OCI-LY1 (cell line): ENCODE measurements at regions not wholly inside any gene's neighbourhood (a gene's known extent, or its start where the extent isn't known, plus 50 kb on each side); places are given as distances from the start of the nearest gene placed in this dataset.

Source experiments
- H2AFZ ChIP-seq: fragments of 200-600 bp; sonication (generic), shearing (Covaris generic); 2 replicates; pipeline ENCODE4 v1.6.0; 2014; ENCODE audit warnings: antibody characterized with exemption, mild to moderate bottlenecking, low read length
- H3F3A ChIP-seq: fragments of 200-600 bp; sonication (generic), shearing (Covaris generic); 2 replicates; pipeline ENCODE4 v1.6.0; 2014; ENCODE audit warnings: mild to moderate bottlenecking, antibody characterized with exemption, low read length, moderate library complexity; ENCODE audit not compliant: insufficient read depth
- H3K27ac ChIP-seq: fragments of 200-600 bp; sonication (generic); 2 replicates; pipeline ENCODE4 v1.5.1; 2014; ENCODE audit warnings: low read length, mixed run types, mild to moderate bottlenecking, low read depth; ENCODE audit not compliant: poor library complexity, severe bottlenecking
- H3K27me3 ChIP-seq: fragments of 200-600 bp; sonication (generic); 2 replicates; pipeline ENCODE4 v1.6.0; 2014; ENCODE audit warnings: antibody characterized with exemption, mild to moderate bottlenecking, low read length, moderate library complexity; ENCODE audit not compliant: insufficient read depth
- H3K36me3 ChIP-seq: fragments of 200-600 bp; sonication (generic); 2 replicates; pipeline ENCODE4 v1.6.1; 2014; ENCODE audit warnings: mild to moderate bottlenecking, antibody characterized with exemption, low read length, moderate library complexity, mixed read lengths; ENCODE audit not compliant: insufficient read depth
- H3K4me1 ChIP-seq: fragments of 200-600 bp; sonication (generic); 2 replicates; pipeline ENCODE4 v1.5.1; 2014; ENCODE audit warnings: mild to moderate bottlenecking, low read length, moderate library complexity; ENCODE audit not compliant: insufficient read depth, severe bottlenecking
- H3K4me2 ChIP-seq: fragments of 200-600 bp; sonication (generic), shearing (Covaris generic); 2 replicates; pipeline ENCODE4 v1.6.1; 2014; ENCODE audit warnings: low read length
- H3K4me3 ChIP-seq: fragments of 200-600 bp; sonication (generic); 2 replicates; pipeline ENCODE4 v1.5.1; 2014; ENCODE audit warnings: low read length, low read depth, mild to moderate bottlenecking, mixed read lengths; ENCODE audit not compliant: poor library complexity, severe bottlenecking
- H3K79me2 ChIP-seq: fragments of 200-600 bp; shearing (Covaris generic); 2 replicates; pipeline ENCODE4 v1.6.1; 2016; ENCODE audit warnings: mixed run types, low read length, mixed read lengths; ENCODE audit not compliant: insufficient read depth
- H3K9ac ChIP-seq: fragments of 200-600 bp; sonication (generic), shearing (Covaris generic); 2 replicates; pipeline ENCODE4 v1.6.1; 2014; ENCODE audit warnings: mild to moderate bottlenecking, low read length, mixed read lengths
- H3K9me2 ChIP-seq: fragments of 200-600 bp; sonication (generic), shearing (Covaris generic); 2 replicates; pipeline ENCODE4 v1.6.1; 2014; ENCODE audit warnings: low read depth, mild to moderate bottlenecking, low read length, mixed read lengths
- H3K9me3 ChIP-seq: fragments of 200-600 bp; shearing (Covaris generic); 2 replicates; pipeline ENCODE4 v1.6.1; 2014; ENCODE audit warnings: low read length, mixed read lengths
- H4K20me1 ChIP-seq: fragments of 200-600 bp; sonication (generic), shearing (Covaris generic); 2 replicates; pipeline ENCODE4 v1.6.0; 2016; ENCODE audit warnings: mild to moderate bottlenecking, low read length; ENCODE audit not compliant: insufficient read depth
- CTCF ChIP-seq: fragments of 200-600 bp; sonication (generic), shearing (Covaris generic); IDR thresholded peaks from 2 replicates; pipeline ENCODE4 v1.5.1; 2017; ENCODE audit warnings: mild to moderate bottlenecking, antibody characterized with exemption, low read length, moderate library complexity, mixed read lengths
- EZH2 ChIP-seq: fragments of 200-600 bp; sonication (generic), shearing (Covaris generic); IDR thresholded peaks from 2 replicates; pipeline ENCODE4 v1.8.0; 2017; ENCODE audit warnings: borderline replicate concordance, mixed run types, mild to moderate bottlenecking, antibody characterized with exemption, low read length, moderate library complexity, mixed read lengths

GRCh38 chr2:211061612-211062296 lies 505.4 kb downstream of the CPS1 start:
- Histone ChIP-seq H3K9ac (no peak overlapping the region), H3K4me1 (no peaks in the 10 kb centered on the region), H3F3A (no peaks in the 10 kb centered on the region), H3K9me3 (no peaks in the 10 kb centered on the region), H3K79me2 (no peaks in the 10 kb centered on the region), H3K36me3 (no peaks in the 10 kb centered on the region), H2AFZ (no peak overlapping the region), H3K9me2 (no peaks in the 10 kb centered on the region), H3K4me2 (no peak overlapping the region), H4K20me1 (no peaks in the 10 kb centered on the region), H3K27me3 (no peaks in the 10 kb centered on the region), H3K27ac (no peak overlapping the region), H3K4me3 (no peak overlapping the region)
- TF ChIP-seq CTCF, result no peak
- no peak for TF ChIP-seq EZH2

- Histone ChIP-seq H3K9me3 (no peaks in the 10 kb centered on the region), H3K9ac (no peak overlapping the region), H3K27me3 (no peaks in the 10 kb centered on the region), H3K36me3 (no peaks in the 10 kb centered on the region), H3K27ac (no peak overlapping the region), H3K4me2 (no peak overlapping the region), H3K4me1 (no peaks in the 10 kb centered on the region), H3K9me2 (no peaks in the 10 kb centered on the region), H3F3A (no peaks in the 10 kb centered on the region), H4K20me1 (no peaks in the 10 kb centered on the region), H2AFZ (no peak overlapping the region), H3K79me2 (no peaks in the 10 kb centered on the region), H3K4me3 (no peak overlapping the region)
- TF ChIP-seq CTCF (no peak), EZH2 (no peak)
Observed at GRCh38 chr2:211062297-211062612, 505.9 kb downstream of the CPS1 start.

GRCh38 chr2:211067029-211067428 lies 510.6 kb downstream of the CPS1 start:
- no peak overlapping the region for H3K4me2 ChIP-seq
- no peak overlapping the region for H2AFZ ChIP-seq
- no peaks in the 10 kb centered on the region for H3K27me3 ChIP-seq
- no peaks in the 10 kb centered on the region for H4K20me1 ChIP-seq
- H3K27ac ChIP-seq, result no peak overlapping the region
- H3K9me2 ChIP-seq, result no peaks in the 10 kb centered on the region
- H3K4me1 ChIP-seq, result no peaks in the 10 kb centered on the region
- H3K4me3 ChIP-seq, result no peak overlapping the region
- no peaks in the 10 kb centered on the region for H3K9me3 ChIP-seq
- H3K79me2 ChIP-seq, result no peaks in the 10 kb centered on the region
- no peaks in the 10 kb centered on the region for H3K36me3 ChIP-seq
- H3F3A ChIP-seq, result no peaks in the 10 kb centered on the region
- H3K9ac ChIP-seq, result no peak overlapping the region
- TF ChIP-seq CTCF (no peak), EZH2 (no peak)
